Hepatocyte (in vitro differentiated cells): ENCODE measurements at regions not wholly inside any gene's neighbourhood (a gene's known extent, or its start where the extent isn't known, plus 50 kb on each side); places are given as distances from the start of the nearest gene placed in this dataset.

Source experiments
- CTCF ChIP-seq: fragments of 200-600 bp; sonication (generic); IDR thresholded peaks from 2 replicates; pipeline ENCODE4 v1.5.1; 2016; ENCODE audit warnings: antibody characterized with exemption, mild to moderate bottlenecking; ENCODE audit not compliant: poor library complexity
- EZH2phosphoT487 ChIP-seq: fragments of 200-600 bp; sonication (generic); IDR thresholded peaks from one replicate; pipeline ENCODE4 v1.6.1; 2018; ENCODE audit warnings: antibody characterized with exemption, mild to moderate bottlenecking, low read depth, moderate library complexity; ENCODE audit not compliant: unreplicated experiment, severe bottlenecking

GRCh38 chr1:166470014-166470413 is 303.2 kb upstream of the FAM78B start:
- TF ChIP-seq CTCF: no peak
- no peak for TF ChIP-seq EZH2phosphoT487
